Dendritic cell treated with granulocyte-macrophage colony-stimulating factor and Interleukin-4, amounts not matched to agents 40 ng/mL and 50 ng/mL, for 4 days (primary cell): ENCODE measurements at regions not wholly inside any gene's neighbourhood (a gene's known extent, or its start where the extent isn't known, plus 50 kb on each side); places are given as distances from the start of the nearest gene placed in this dataset.

ENCODE experiments used
- H3K27ac Mint-ChIP-seq: one replicate; pipeline ENCODE4 v1.8.0; 2022; ENCODE audit warnings: mild to moderate bottlenecking, mixed read lengths
- H3K27me3 Mint-ChIP-seq: one replicate; pipeline ENCODE4 v1.8.0; 2022; ENCODE audit warnings: mild to moderate bottlenecking, mixed read lengths
- H3K36me3 Mint-ChIP-seq: one replicate; pipeline ENCODE4 v1.8.0; 2022; ENCODE audit warnings: low read depth, mixed read lengths
- H3K4me1 Mint-ChIP-seq: one replicate; pipeline ENCODE4 v1.8.0; 2022; ENCODE audit warnings: low read depth, mixed read lengths
- H3K4me3 Mint-ChIP-seq: one replicate; pipeline ENCODE4 v1.8.0; 2022; ENCODE audit warnings: mild to moderate bottlenecking, moderate library complexity, mixed read lengths
- H3K9me3 Mint-ChIP-seq: one replicate; pipeline ENCODE4 v1.8.0; 2022; ENCODE audit warnings: mixed read lengths
- intact Hi-C: fragments of 100-400 bp; cut with micrococcal nuclease; formaldehyde crosslinking; loops from one replicate; pipeline ENCODE4 v1.15.0; 2022

GRCh38 chr17:72353502-72353901 lies 232.7 kb downstream of the SOX9 start:
- Mint-ChIP-seq H3K4me3 (no peak overlapping the region), H3K9me3 (peaks cover 19% of the 10 kb centered on the region), H3K27ac (no peak overlapping the region), H3K27me3 (peaks cover 6% of the 10 kb centered on the region), H3K36me3 (no peaks in the 10 kb centered on the region), H3K4me1 (no peaks in the 10 kb centered on the region)
- intact Hi-C loops, result no loop called here

- Mint-ChIP-seq H3K27me3 (peaks cover 6% of the 10 kb centered on the region), H3K9me3 (peaks cover 19% of the 10 kb centered on the region), H3K36me3 (no peaks in the 10 kb centered on the region), H3K27ac (no peak overlapping the region), H3K4me1 (no peaks in the 10 kb centered on the region), H3K4me3 (no peak overlapping the region)
- intact Hi-C loops, result no loop called here
These were observed 233.3 kb downstream of the SOX9 start for GRCh38 chr17:72354071-72354470.

- Mint-ChIP-seq H3K36me3 (no peaks in the 10 kb centered on the region), H3K4me1 (no peaks in the 10 kb centered on the region), H3K4me3 (no peak overlapping the region), H3K27me3 (no peaks in the 10 kb centered on the region), H3K27ac (no peak overlapping the region), H3K9me3 (peaks cover 19% of the 10 kb centered on the region)
- intact Hi-C loops, result no loop called here
These were observed 237.0 kb downstream of the SOX9 start for GRCh38 chr17:72357764-72358365.

- Mint-ChIP-seq H3K27ac (no peak overlapping the region), H3K9me3 (peaks cover 19% of the 10 kb centered on the region), H3K27me3 (no peaks in the 10 kb centered on the region), H3K4me3 (no peak overlapping the region), H3K4me1 (no peaks in the 10 kb centered on the region), H3K36me3 (no peaks in the 10 kb centered on the region)
- intact Hi-C loops, result no loop called here
These were observed 237.6 kb downstream of the SOX9 start for GRCh38 chr17:72358465-72358864.

DNA sequence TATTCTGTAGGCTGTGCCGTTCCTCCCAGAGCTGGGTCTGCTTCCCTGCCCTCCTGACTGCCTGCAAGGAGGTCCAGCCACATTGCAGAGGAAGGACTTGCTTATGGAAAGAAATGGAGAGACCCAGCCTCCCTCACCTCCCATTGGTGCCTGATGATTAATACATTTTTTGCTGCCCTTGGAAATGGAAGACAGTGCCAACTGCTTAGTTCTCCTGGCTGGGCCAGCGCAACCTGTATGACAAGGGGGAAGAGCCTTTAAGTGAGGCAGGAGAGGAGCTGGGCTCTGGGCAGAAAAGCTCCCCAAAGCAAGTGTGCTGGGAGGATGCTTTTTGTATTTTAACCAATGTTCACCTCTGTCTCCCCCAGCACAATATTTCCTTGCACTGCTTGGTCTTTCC lies 238.5 kb downstream of the SOX9 start:
- no peaks in the 10 kb centered on the region for H3K27me3 Mint-ChIP-seq
- intact Hi-C loops, result no loop called here
- no peak overlapping the region for H3K4me3 Mint-ChIP-seq
- no peak overlapping the region for H3K27ac Mint-ChIP-seq
- H3K36me3 Mint-ChIP-seq, result no peaks in the 10 kb centered on the region
- no peaks in the 10 kb centered on the region for H3K4me1 Mint-ChIP-seq
- H3K9me3 Mint-ChIP-seq, result peaks cover 11% of the 10 kb centered on the region

DNA sequence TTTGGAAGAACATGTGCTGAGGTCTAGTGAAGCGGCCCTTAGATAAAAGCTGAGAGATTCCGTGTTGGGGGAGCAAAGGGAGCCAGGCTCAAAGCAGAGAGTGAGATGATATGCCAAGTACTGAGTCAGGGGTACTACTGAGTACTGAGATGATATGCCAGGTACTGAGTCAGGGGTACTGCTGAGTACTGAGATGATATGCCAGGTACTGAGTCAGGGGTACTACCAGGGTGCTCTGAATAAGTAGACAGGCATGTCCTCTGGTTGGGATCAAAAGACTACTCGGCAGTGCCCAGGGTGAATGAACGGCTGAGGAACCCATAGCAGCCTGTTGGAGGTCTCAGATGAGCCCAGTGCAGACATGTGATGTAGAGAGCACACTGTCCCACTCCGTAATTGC lies 239.0 kb downstream of the SOX9 start:
- intact Hi-C loops, result no loop called here
- Mint-ChIP-seq H3K27me3 (no peaks in the 10 kb centered on the region), H3K36me3 (no peaks in the 10 kb centered on the region), H3K4me1 (no peaks in the 10 kb centered on the region), H3K27ac (no peak overlapping the region), H3K4me3 (no peak overlapping the region), H3K9me3 (peaks cover 9% of the 10 kb centered on the region)

DNA sequence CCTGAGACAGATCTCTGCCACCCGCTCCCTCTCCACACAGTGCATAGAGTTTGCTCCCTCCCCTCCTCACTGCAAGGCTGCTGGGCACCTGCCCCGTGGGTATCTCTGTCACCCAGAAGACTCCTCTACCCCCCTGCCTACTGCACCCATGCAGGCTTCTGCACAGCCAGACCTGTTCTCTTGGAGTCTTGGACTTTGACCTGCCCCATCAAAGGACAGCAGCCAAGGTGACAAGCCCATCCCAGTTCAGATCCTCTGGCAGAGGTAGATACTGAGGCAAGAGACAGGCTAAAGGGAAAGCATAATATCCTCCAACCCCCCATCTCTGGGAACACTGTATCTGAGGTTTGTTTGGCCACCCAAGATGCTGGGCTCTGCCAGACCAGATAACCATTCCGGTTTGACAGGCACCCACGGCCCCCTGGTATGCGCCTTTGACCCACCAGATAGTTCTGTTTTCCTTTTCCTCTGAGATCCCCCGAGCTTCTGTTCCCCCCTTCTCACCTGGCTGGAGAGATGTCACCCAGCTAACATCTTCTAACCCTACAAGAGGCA lies 239.6 kb downstream of the SOX9 start:
- Mint-ChIP-seq H3K4me3 (no peak overlapping the region), H3K27ac (no peak overlapping the region), H3K36me3 (no peaks in the 10 kb centered on the region), H3K9me3 (peaks cover 9% of the 10 kb centered on the region), H3K27me3 (no peaks in the 10 kb centered on the region), H3K4me1 (no peaks in the 10 kb centered on the region)
- intact Hi-C loops, result no loop called here

GRCh38 chr17:72361892-72362291 lies 241.1 kb downstream of the SOX9 start:
- Mint-ChIP-seq H3K27ac (no peak overlapping the region), H3K36me3 (no peaks in the 10 kb centered on the region), H3K4me1 (no peaks in the 10 kb centered on the region), H3K9me3 (no peaks in the 10 kb centered on the region), H3K4me3 (no peak overlapping the region), H3K27me3 (no peaks in the 10 kb centered on the region)
- intact Hi-C loops, result no loop called here

GRCh38 chr17:72362376-72363088 lies 241.7 kb downstream of the SOX9 start:
- H3K9me3 Mint-ChIP-seq, result no peaks in the 10 kb centered on the region
- intact Hi-C loops, result no loop called here
- no peaks in the 10 kb centered on the region for H3K27me3 Mint-ChIP-seq
- no peaks in the 10 kb centered on the region for H3K36me3 Mint-ChIP-seq
- H3K4me3 Mint-ChIP-seq, result no peak overlapping the region
- no peak overlapping the region for H3K27ac Mint-ChIP-seq
- H3K4me1 Mint-ChIP-seq, result no peaks in the 10 kb centered on the region

DNA sequence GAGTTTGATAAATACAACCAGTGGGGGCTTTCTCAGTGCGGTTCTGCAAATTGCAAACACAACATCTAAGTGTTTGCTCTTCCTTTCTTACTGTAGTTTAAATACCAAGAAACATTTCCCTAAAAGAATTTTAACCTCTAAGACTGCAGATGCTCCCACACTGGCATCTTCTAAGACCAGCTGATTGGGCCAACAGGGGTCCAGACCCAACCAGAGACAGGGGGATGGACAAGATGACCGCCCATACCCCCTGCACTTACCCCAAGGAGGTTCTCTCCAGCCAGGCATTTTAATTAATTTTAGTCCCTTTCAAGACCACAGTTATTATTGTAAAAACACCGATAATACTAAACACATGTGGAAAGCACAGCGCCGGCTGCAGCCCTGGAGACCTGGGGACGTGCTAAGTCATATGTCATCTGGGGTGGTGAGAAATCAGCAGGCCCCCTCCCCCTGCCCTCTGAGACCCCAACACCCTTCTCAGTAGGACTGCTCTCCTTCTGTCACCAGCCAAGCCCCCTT lies 242.3 kb downstream of the SOX9 start:
- intact Hi-C loops, result no loop called here
- Mint-ChIP-seq H3K36me3 (no peaks in the 10 kb centered on the region), H3K27ac (no peak overlapping the region), H3K4me3 (no peak overlapping the region), H3K4me1 (no peaks in the 10 kb centered on the region), H3K27me3 (no peaks in the 10 kb centered on the region), H3K9me3 (no peaks in the 10 kb centered on the region)

DNA sequence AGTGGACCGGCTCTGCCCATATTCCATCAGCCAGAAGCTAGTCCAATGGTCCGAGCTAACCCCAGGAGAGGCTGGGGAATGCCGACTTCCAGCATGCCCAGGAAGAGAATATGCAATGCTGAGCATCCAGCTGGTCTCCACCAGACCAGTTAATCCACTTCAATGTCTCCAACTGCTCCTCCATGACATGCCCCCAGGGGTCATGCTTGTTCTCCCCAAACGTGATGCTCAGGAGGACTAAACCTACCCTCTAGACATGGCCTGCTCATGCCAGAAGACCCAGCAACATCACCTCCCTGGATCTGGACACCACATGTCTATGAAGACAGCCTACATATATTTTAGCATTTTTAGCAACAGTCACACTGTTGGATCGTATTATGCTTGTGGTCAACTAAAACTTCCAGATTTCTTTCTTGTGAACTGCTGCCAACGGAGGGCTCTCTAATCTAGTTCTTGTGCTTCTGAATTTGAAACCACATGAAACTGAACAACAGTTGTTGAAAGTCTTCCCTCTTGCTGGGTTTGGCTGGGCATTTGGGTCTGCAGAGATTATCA lies 245.1 kb downstream of the SOX9 start:
- Mint-ChIP-seq H3K27me3 (no peaks in the 10 kb centered on the region), H3K27ac (no peak overlapping the region), H3K36me3 (no peaks in the 10 kb centered on the region), H3K9me3 (no peaks in the 10 kb centered on the region), H3K4me3 (no peak overlapping the region), H3K4me1 (no peaks in the 10 kb centered on the region)
- intact Hi-C loops, result no loop called here

DNA sequence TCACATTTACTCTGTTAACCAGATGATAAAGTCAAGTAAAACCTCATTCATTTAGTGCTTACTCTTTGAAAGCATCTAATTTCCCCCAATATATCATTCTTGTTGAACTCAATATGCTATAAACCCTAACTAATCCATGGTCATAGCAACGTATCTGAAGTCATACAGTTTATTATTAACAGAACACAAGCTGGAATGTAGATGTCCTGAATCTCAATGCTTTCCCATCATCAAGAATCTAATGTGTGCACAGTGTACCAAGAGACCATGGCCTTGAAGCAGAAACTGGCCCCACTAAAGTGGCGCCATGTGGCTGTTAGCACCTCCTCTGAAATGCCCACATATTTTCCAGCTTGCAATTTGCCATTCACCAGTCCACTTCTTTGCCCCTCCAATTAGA lies 245.8 kb downstream of the SOX9 start:
- H3K27ac Mint-ChIP-seq, result no peak overlapping the region
- H3K27me3 Mint-ChIP-seq, result no peaks in the 10 kb centered on the region
- no peak overlapping the region for H3K4me3 Mint-ChIP-seq
- H3K36me3 Mint-ChIP-seq, result no peaks in the 10 kb centered on the region
- intact Hi-C loops, result no loop called here
- H3K9me3 Mint-ChIP-seq, result no peaks in the 10 kb centered on the region
- H3K4me1 Mint-ChIP-seq, result no peaks in the 10 kb centered on the region

DNA sequence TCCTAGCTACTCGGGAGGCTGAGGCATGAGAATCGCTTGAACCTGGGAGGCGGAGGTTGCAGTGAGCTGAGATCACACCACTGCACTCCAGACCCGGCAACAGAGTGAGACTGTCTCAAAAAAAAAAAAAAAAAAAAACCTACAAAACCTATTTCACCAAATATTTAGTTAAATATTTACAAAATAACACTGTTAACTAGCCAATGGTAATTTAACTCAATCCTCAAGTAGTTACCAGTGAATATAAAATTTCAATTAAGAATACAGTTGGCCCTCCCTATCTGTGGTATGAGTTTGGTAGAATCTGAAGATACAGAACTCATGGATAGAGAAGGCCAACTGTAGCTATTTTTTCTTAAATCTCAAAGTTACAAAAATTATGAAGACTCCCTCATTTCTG lies 247.4 kb downstream of the SOX9 start:
- no peak overlapping the region for H3K4me3 Mint-ChIP-seq
- H3K36me3 Mint-ChIP-seq, result no peaks in the 10 kb centered on the region
- no peaks in the 10 kb centered on the region for H3K9me3 Mint-ChIP-seq
- no peaks in the 10 kb centered on the region for H3K27me3 Mint-ChIP-seq
- H3K4me1 Mint-ChIP-seq, result no peaks in the 10 kb centered on the region
- H3K27ac Mint-ChIP-seq, result no peak overlapping the region
- intact Hi-C loops, result no loop called here

DNA sequence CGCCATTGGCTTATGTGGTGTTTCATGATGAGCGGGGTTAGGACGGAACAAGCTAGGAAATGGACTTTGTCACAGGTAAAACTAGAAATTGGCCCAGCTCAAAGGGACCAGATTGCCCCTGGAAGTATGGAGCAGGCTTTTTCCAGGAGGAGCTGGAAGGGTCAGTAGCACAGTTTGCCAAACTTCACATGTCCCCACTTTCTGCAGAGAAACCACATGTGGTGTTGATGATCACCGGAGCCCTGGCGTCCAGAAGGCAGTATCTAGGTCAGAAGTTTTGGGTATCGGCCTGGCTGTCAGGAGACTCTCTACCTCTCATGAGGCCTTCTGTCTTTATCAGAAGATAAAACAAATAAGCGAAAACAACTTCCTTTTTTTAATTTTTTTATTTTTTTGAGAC lies 248.5 kb downstream of the SOX9 start:
- H3K4me1 Mint-ChIP-seq, result no peaks in the 10 kb centered on the region
- H3K27ac Mint-ChIP-seq, result no peak overlapping the region
- H3K36me3 Mint-ChIP-seq, result no peaks in the 10 kb centered on the region
- no peaks in the 10 kb centered on the region for H3K27me3 Mint-ChIP-seq
- no peak overlapping the region for H3K4me3 Mint-ChIP-seq
- intact Hi-C loops, result no loop called here
- no peaks in the 10 kb centered on the region for H3K9me3 Mint-ChIP-seq
